ENCODE measurements at regions not wholly inside any gene's neighbourhood (a gene's known extent, or its start where the extent isn't known, plus 50 kb on each side); places are given as distances from the start of the nearest gene placed in this dataset.

GRCh38 chr10:6916601-6917000 is 336.5 kb upstream of the PRKCQ start (continued):
- TF ChIP-seq ETS1 (IDR thresholded peaks at IDR 0.05): no peak

GRCh38 chr10:6915307-6915706 is 335.2 kb upstream of the PRKCQ start:
- peaks cover 4% of the 10 kb centered on the region for H3K4me1 ChIP-seq (ENCODE audit: insufficient read depth)
- H3K27ac Mint-ChIP-seq: no peak overlapping the region
- H3K27me3 Mint-ChIP-seq (ENCODE audit: insufficient read depth, low read depth, poor library complexity): peaks cover 2% of the 10 kb centered on the region
- H3K36me3 Mint-ChIP-seq (ENCODE audit: low read depth): no peaks in the 10 kb centered on the region; the same call in 2 of the 3 replicates
- H3K9me2 ChIP-seq (ENCODE audit: insufficient read depth): peaks cover 4% of the 10 kb centered on the region
- H3K27me3 ChIP-seq (ENCODE audit: insufficient read depth): no peaks in the 10 kb centered on the region
- no peak for DNase-seq (ENCODE audit: low spot score)
- no peak overlapping the region for H3K4me2 ChIP-seq
- H3K4me3 ChIP-seq: no peak overlapping the region
- no peak for ATAC-seq
- no peaks in the 10 kb centered on the region; the same call in 1 of the 2 replicates for H3K36me3 ChIP-seq (ENCODE audit: insufficient read depth)
- peaks cover under 1% of the 10 kb centered on the region; the same call in 2 of the 3 replicates for H3K4me1 Mint-ChIP-seq
- H3K4me3 Mint-ChIP-seq: no peak overlapping the region
- no peaks in the 10 kb centered on the region for H3F3A ChIP-seq (replicated peaks; ENCODE audit: low read depth)
- H2AFZ ChIP-seq: no peak overlapping the region
- H3K27ac ChIP-seq (ENCODE audit: low read depth): no peak overlapping the region
- no peaks in the 10 kb centered on the region for H3K79me2 ChIP-seq (replicated peaks; ENCODE audit: insufficient read depth)
- no peaks in the 10 kb centered on the region for H4K20me1 ChIP-seq (replicated peaks; ENCODE audit: insufficient read depth)
- no peaks in the 10 kb centered on the region; the same call in 1 of the 3 replicates for H3K9me3 Mint-ChIP-seq
- no peak for TF ChIP-seq POLR2AphosphoS5 (IDR thresholded peaks at IDR 0.05; ENCODE audit: low read depth)
- no peak for TF ChIP-seq ZNF331 (CRISPR knock-in tag; IDR thresholded peaks at IDR 0.05; ENCODE audit: low read depth)
- TF ChIP-seq REST (IDR thresholded peaks at IDR 0.05; ENCODE audit: unreplicated experiment): no peak
- no peak for TF ChIP-seq STAT1 (IDR thresholded peaks at IDR 0.05; ENCODE audit: unreplicated experiment)
- TF ChIP-seq EZH2 (IDR thresholded peaks at IDR 0.05; ENCODE audit: low read depth, unreplicated experiment): no peak
- TF ChIP-seq CTCF (conservative IDR thresholded peaks at IDR 0.05; ENCODE audit: low read depth in 2 of 2): no peak
- TF ChIP-seq ZNF462 (CRISPR knock-in tag; IDR thresholded peaks at IDR 0.05): no peak
- TF ChIP-seq EZH2phosphoT487 (IDR thresholded peaks at IDR 0.05; ENCODE audit: unreplicated experiment): no peak
- TF ChIP-seq NANOG (IDR thresholded peaks at IDR 0.05; ENCODE audit: borderline replicate concordance): no peak
- TF ChIP-seq ETS1 (IDR thresholded peaks at IDR 0.05): no peak
- no peak for TF ChIP-seq ZNF114 (CRISPR knock-in tag; IDR thresholded peaks at IDR 0.05)
- TF ChIP-seq JUNB (IDR thresholded peaks at IDR 0.05; ENCODE audit: unreplicated experiment): no peak
